Ramos (cell line): ENCODE measurements at regions not wholly inside any gene's neighbourhood (a gene's known extent, or its start where the extent isn't known, plus 50 kb on each side); places are given as distances from the start of the nearest gene placed in this dataset.
"Not testable (repeated sequence)": the region's sequence is repeated elsewhere in the genome, so short reads cannot be mapped to it uniquely, and the experiment has no call there.

Experiments
- in situ Hi-C: fragments of 300-500 bp; cut with MboI; formaldehyde crosslinking; loops from one replicate; pipeline ENCODE4 v1.14.3; 2022; ENCODE audit warnings: low sequenced_read_pairs; ENCODE audit not compliant: unreplicated experiment

DNA sequence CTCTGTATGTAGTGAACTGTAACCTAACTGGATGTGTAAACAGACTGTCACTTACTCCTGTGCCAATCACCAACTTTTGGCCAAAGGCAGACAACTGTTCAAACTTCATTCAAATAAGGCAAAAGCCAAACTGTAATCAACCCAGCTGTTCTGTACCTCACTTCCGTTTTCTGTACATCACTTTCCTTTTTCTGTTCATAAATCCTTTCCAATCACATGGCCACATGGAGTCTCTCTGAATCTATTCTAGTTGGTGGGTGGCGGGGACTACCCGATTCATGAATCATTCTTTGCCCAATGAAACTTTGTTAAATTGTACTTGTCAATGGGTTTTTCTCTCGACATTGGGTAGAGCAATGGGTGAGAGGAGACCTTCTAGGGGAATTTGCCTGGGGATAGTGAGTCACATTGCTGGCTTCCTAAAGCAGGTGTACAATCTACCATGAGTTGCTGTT lies 178.3 kb upstream of the RFC3 start:
- in situ Hi-C loops: no loop called here

DNA sequence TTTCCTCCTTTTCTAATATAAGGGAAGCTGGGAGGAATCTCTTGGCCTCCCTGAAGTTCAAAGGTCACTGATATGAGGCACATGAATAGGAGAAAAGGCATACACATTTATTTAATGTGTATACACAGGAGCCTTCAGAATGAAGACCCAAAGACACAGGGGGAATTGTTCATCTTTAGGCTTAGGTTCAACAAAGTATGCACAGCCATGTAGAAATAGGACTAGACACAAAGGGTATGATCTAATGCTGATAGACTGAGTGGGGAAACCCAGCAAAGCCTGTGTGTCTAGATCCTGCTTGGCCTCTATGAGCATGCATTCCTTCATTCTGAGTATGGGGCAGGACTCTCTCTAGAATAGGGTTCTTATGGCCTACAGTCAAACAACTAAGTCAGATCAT lies 177.1 kb upstream of the RFC3 start:
- in situ Hi-C loops: no loop called here

DNA sequence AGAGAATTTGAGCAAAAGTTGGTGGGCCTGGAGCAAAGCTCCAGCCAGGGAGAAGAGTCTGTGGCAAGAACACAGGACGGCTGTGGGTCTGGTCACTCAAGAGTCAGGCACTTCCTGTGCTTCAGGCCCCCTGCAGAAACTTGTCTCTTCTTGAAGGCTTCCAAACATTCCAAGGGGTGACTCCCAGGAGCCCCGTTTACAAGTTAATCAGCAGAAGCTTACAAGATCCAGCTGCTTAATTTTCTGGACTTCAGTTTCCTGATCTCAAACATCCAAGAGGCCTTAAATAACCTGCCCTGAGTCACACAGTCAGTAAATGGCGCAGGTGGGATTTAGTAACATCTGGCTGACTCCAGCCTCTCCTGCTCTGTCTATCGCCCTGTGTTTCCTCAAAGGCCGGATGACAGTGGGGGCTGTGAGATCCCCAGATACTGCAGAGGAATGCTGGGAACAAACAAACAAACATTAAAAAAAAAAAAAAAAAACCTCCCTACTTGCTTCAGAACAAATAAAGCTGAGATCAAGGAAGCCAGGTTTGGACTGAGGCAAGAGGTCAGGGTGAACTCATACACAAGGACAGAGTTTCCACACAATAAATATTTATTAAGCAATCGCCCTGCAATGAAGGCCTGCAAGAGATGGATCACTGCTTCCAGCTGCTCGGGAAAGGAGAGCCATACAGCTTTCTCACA lies 175.4 kb upstream of the RFC3 start:
- in situ Hi-C loops: no loop called here

DNA sequence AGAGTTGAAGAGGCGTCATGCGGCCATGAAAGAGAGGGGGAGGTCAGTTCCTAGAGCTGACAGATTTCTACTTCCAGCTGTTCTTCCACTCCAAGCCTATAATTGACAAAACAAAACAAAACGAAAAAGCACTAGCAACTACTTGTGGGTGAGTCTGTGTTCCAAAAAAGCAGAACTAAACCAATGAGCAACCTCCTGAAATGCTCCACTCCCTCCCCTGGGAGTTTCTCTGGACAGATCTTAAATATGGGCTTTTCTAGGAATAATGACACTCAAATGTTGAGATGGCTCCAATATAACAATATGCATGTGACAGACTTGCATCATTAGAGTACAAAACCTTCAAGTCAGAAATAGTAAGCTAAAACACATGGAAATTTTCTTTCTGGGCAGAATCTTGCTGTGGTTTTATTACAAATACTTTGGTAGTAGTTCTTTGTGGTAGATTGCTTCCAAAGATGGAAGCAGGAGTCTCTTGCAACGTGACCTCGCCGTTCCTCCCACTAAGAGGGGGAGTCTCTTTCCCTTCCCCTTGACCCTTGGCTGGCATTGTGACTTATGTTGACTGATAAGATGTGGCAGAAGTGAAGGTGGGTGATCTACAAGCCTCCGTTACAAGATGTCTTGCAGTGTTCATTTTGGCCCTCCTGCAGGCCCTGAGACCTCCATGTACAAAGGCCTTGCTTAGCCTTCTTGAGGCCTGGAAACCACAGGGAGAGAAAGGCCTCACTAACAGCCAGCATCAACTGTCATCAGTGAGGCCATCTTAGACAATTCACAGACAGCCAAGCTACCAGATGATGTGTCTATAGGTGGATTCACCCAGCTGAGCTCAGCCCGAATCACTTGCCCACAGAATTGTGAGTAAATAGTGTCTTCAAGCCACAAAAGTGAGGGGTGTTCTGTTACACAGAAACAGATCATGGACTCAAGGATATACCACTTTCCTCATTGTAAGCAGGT lies 173.1 kb upstream of the RFC3 start:
- in situ Hi-C loops: no loop called here

DNA sequence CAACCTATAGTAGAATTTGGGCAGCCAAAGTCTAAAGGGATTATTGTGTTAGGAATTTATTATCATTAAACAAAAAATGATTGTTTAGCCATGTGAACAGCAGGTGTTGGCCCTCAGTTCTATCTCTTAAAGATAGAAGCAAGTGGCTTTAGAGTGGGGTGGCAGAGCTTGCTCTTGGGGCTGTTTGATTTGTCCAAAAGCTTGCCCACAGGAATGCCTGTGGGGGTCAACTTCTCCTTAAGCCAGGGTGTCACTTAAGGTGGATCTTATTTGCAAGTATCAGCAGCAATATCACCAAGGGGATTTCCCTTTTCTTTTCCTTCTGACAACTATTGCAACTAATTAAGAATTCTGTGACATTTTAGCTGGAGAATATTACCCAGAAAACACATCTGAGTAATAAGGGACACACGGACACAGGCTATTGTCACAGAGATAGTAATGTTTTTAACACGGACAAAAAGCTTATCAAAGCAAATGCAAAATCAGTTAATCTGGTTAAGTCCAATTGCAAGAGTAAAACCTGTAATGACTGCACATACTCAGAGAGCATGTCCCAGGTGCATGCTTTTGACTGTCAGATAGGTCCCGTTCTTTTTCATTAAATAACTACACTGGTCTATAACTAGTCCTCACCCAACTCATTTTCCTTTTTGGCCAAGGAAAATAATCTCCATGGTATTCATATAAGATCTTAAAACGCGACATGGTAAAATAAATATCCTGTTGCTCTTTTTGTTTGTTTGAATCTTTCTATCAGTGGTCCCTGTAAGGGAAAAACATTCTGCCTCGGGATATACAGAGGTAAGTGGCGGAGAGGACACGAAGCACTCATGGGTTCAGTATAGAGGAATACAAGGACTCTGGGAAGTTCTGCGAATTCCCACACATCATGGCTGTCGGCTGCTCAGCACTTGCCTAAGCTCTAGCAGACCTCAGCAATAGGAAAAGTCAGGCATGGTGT lies 172.1 kb upstream of the RFC3 start:
- in situ Hi-C loops: no loop called here

DNA sequence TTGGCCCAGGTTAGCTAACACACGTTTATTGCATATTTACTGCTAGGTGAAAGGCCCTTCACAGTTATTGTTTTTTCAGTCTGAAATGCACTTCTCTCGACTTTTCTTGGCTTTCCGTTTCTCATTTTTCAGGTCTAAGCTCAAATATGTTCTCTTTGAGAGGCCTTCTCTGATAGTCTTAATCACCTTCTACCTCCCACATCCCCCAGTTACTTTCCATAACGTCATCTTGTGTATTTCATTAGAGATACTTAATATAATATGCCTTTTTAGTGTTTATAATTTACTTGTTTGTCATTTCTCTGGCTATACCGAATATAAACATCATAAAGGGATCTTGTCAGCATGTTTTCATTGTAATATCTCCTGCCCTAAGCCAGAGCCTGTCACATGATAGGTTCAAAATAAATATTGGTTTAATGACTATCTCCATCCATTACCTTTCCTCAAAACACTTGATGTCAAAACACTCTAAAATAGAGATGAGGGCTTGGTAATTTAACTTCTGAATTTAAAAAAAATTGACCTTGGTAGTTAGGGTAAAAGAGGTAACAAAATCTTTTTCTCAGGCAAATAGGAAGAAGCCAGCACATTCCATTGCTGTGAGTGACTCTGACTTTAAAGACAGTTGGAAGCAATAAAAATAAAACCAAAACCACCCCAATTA lies 168.6 kb upstream of the RFC3 start:
- in situ Hi-C loops: no loop called here

DNA sequence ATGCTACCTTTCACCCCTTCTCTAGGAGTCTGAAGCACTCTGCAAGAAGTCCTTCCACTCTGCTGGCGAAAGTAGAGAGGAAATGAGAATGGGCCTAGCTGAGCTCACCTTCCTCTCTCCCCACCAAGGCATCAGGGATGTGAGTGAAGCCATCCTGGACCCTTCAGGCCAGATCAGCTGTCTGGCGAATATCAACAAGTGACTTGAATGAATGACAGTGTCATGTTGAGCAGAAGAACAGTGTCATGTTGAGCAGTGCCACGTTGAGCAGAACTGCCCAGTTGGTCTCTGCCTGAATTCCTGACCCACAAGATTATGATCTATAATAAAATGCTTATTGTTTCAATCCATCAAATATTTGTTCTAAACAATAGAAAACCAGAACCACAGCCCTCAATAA lies 166.2 kb upstream of the RFC3 start:
- in situ Hi-C loops: no loop called here

DNA sequence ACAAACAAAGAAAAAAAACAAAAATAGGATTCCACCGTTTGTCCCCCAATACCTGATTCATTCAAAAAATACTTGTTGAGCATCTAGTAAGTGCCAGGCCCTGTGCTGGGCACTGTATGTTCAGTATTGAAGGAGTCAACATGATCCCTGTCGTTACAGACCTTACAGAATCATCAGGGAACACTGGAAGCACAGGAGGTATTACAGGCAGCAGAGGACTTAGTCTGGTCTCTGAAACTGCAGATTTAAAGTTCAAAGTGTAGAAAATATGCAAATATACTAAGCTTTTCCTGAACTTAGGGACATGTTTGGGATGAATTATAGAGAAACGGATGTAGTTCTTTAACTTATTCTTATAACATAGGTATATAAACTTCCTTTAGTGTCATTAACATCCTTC lies 160.7 kb upstream of the RFC3 start:
- in situ Hi-C loops: no loop called here

DNA sequence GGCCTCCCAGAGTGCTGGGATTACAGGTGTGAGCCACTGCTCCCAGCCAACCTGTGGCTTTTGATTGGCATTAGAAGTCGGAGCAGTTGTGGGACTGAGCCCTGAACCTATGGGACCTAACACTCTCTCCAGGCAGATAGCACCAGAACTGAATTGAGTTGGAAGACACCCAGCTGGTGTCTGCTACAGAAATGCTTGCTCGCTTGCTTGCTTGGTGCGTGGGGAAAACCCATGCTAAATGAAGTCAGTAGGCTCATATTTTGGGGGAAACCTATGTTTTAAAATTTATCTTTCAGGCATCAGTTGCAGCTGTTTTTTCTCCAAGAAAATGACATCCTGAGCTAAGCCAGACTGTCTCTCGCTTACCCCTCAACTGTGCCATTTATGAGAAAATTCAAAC lies 158.5 kb upstream of the RFC3 start:
- in situ Hi-C loops: no loop called here

DNA sequence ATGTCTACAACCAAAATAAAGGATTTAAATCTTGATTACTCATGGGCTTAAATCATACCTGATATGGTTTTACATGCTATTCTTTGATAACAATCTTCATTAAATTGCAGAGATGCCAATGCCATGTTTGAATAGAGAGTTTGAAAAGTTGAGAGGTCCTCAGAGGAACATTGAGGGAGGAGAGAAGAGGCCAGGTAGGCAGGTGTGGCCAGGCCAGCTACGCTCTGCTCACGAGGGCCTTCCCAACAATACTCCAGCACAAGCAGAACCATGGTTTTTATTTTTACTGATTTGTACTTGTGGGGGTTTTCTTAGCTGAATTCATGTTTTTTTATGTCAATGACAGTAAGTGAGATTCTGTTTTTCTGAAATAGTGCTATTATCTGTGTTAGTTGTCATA lies 158.1 kb upstream of the RFC3 start:
- in situ Hi-C loops: no loop called here

DNA sequence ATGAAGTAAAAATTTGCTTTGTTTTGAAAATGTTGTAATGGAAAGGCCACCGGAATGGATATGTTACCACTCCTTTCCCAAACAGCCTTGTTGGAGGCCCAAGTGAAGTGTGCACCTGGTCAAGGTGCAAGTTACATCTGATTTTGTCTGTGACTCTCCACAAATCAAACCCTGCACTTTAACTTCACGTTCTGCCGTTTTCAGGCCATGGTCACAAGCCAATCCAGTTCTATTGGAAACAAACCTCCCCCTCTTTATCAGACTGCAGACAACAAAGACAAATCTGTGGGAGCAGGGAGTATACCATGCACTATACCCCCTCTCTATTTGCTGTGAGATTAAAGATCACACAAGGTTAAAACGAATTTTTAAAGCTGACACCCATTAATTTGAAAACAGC lies 155.6 kb upstream of the RFC3 start:
- in situ Hi-C loops: no loop called here

DNA sequence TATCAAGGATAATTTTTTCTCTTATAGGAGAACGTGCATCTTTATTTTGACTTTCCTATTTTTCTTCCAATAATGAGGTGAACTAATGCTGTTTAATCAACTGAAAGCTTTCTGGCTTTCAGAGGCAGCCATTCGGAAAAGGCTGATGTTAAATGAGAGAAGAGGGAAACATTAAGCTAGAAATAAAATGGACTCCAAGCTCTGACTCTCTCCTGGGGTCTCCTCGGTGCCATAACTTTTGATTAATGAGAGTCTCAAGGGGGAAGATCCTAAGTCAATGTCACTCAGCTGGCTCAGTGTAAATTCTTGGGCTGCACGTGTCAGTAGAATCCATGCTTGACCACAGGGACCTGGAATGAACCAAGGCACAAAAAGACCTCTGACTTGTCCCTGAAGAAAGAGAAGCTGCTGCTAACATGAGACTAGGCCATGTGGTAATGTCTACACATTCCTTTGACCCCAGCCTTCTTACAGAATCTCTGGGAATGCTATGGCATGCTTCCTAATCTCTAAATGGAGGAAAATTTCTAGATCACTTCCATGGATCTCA lies 152.2 kb upstream of the RFC3 start:
- in situ Hi-C loops: no loop called here

DNA sequence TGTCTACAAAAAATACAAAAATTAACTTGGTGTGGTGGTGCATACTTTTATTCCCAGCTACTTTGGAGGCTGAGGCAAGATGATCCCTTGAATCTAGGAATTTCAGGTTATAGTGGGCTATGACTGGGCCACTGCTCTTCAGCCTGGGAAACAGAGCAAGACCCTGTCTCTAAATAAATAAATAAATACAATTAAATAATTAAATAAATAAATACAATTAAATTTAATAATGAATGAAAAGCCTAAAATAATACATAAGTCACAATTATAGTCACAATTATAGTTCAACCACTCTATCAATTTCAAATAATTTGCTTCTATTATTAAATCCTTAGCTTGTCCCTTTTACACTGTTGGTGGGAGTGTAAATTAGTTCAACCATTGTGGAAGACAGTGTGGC lies 146.4 kb upstream of the RFC3 start:
- in situ Hi-C loops: no loop called here

DNA sequence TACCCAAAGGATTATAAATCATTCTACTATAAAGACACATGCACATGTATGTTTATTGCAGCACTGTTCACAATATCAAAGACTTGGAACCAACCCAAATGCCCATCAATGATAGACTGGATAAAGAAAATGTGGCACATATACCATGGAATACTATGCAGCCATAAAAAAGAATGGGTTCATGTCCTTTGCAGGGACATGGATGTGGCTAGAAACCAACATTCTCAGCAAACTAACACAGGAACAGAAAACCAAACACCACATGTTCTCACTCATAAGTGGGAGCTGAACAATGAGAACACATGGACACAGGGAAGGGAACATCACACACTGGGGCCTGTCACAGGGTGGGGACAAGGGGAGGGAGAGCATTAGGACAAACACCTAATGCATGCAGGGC lies 145.9 kb upstream of the RFC3 start:
- in situ Hi-C loops: not testable (repeated sequence)

DNA sequence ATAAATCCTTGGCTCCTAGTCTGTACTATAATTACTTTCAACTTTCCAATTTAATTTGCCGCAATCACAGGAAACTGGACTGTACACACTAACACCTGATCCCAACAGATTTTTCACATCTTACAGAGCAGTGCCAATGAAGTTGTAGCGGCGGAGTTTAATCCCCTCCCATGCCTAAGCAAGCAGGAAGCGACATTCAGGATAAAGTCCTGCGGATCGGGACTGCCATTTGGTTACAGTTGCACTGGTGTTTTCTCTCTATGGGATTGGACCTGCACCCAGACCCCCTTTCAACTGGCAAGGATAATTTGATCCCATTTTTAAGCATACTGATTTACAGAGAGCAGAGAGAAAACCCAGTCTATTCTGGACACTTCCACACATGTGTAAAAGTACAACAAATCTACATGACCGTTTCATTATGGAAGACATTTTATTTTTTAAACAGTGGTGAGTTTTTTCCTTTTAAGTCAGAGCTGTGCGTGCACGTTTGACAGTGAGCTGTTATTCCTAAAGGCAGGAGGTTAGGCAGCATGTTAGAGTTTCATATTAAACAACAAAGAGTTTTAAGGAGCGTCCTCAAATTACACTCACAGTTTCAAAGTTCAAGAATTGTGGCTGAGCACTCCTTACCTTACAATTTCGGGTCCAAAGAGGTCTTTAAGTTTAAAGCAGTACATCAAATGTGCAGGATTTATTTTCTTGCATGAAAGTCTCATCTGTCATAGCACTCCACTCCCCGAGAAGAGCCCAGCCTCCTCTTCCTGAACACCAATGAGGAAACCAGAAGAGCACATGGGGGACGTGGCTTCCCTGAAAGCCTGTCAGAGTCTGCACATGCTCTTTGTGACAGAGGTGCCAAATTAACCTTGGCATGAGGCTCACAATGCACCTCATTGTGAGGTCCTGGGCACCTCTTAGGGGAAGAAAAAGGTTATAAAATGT lies 141.6 kb upstream of the RFC3 start:
- in situ Hi-C loops: no loop called here

DNA sequence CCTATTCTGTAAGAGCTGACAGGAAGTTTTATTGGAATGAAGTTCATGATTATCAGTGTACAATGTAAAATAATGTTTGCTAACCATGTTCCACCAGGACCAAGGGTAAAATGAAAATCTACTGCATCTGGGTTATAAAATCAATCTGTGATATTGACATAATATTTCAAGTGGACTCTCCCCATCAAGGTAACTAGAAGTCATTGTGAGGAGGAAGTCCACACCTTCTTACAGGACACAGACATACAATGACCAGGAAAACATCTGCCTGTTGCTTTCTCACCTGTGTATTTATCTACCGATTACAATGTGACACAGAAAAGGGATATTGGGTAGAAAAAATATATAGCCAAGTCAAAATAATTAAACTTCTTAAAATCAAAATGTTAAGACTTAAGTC lies 140.7 kb upstream of the RFC3 start:
- in situ Hi-C loops: no loop called here

DNA sequence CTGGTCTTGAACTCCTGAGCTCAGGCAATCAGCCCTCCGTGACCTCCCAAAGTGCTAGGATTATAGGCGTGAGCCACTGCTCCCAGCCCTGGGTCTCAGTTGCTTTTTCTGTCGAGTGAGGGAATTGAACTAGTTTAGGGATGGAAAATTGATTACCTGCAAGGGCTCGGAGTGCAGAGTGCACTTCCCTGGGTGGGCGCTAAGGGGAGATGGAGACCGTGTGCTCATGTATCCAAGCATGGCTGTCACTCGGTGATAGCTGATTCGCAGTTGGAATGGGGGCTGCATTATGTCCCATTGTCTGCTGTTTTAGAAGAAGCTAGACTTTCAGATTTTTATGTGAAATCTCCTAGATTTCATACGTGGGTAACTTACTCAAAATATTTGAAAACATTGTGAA lies 139.9 kb upstream of the RFC3 start:
- in situ Hi-C loops: no loop called here

DNA sequence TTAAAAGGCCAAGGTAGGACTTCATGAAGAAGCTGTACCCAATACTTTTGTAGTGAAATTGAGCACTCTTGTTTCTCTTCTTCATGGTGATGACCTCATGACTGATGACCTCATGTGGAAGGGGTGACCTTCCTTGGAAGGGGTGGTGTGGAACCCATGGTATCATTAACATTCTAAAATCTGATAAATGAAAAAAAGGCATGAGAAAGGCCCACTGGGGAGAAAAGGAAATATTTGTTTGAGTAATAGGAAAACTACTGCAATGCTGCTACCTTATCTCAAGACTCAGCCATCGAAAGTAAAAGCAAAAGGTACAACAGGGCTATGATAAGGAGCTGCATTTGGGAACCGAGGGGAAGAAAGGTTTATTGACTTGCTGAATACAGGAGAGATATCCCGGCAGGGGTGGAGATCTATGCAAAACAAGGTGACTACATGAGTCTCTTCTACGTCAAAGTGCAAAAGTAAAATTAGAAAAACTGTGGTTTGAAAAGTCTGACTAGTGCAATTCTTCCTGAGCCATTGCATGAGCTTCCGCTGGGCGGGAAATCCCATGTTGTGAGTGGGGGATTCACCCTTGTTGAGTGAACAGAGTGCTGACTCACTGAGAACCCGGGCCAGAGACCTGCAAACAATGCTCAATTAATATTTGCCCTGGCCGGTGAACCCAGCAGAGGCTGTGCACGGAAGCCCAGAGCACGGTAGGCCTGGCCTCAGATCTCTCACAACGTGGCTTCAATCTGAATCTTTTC lies 138.9 kb upstream of the RFC3 start:
- in situ Hi-C loops: no loop called here
